ENCODE measurements at regions not wholly inside any gene's neighbourhood (a gene's known extent, or its start where the extent isn't known, plus 50 kb on each side); places are given as distances from the start of the nearest gene placed in this dataset.

GRCh38 chr3:159112724-159113123 lies 310.9 kb downstream of the MFSD1 start:
- no peak for ATAC-seq

GRCh38 chr3:159113221-159113875 lies 311.5 kb downstream of the MFSD1 start:
- Histone ChIP-seq H3K27me3 (ENCODE audit: control insufficient read depth in 2 of 2, insufficient read depth in 2 of 2, low read length in 2 of 2) (no peaks in the 10 kb centered on the region), H3K4me1 (ENCODE audit: control insufficient read depth in 2 of 2, insufficient read depth in 2 of 2, low read length in 2 of 2) (no peaks in the 10 kb centered on the region), H3K4me3 (ENCODE audit: low read length) (no peak overlapping the region), H3K27ac (ENCODE audit: low read depth, low read length) (no peak overlapping the region), H3K9me3 (ENCODE audit: control insufficient read depth in 2 of 3, low read length in 3 of 3) (no peaks in the 10 kb centered on the region), H3K36me3 (ENCODE audit: control insufficient read depth in 2 of 3, insufficient read depth in 3 of 3, low read length in 3 of 3) (no peaks in the 10 kb centered on the region)
- Mint-ChIP-seq H3K36me3 (peaks cover 0 to 4% (median 0%) of the 10 kb centered on the region in 5 donors), H3K4me1 (no peaks in the 10 kb centered on the region), H3K9me3 (peaks cover 0 to 9% (median 0%) of the 10 kb centered on the region in 11 donors), H3K4me3 (no peak overlapping the region), H3K27ac (no peak overlapping the region), H3K27me3 (no peaks in the 10 kb centered on the region)
- intact Hi-C loops (cut with micrococcal nuclease) = no loop called here
- no peak for DNase-seq
- ATAC-seq = no peak
- ChIA-PET CTCF (interaction anchor here (0.6 kb wide), 1 partner anchor 61 kb away, joined by 3 read pairs; no protein-coding TSS in a partner anchor), POLR2A (no interaction called here)

More at GRCh38 chr3:159112724-159113123, 310.9 kb downstream of the MFSD1 start:
- no peaks in the 10 kb centered on the region for H3K36me3 ChIP-seq (ENCODE audit: control insufficient read depth in 2 of 3, insufficient read depth in 3 of 3, low read length in 3 of 3)
- no peak overlapping the region for H3K4me3 ChIP-seq (ENCODE audit: low read length)
- DNase-seq = no peak
- peaks cover 0 to 9% (median 0%) of the 10 kb centered on the region in 11 donors for H3K9me3 Mint-ChIP-seq
- H3K27ac Mint-ChIP-seq = no peak overlapping the region
- no peaks in the 10 kb centered on the region for H3K27me3 Mint-ChIP-seq
- POLR2A ChIA-PET = no interaction called here
- CTCF ChIA-PET = interaction anchor here (0.6 kb wide), 1 partner anchor 60 kb away, joined by 3 read pairs; no protein-coding TSS in a partner anchor
- no peaks in the 10 kb centered on the region for H3K4me1 ChIP-seq (ENCODE audit: control insufficient read depth in 2 of 2, insufficient read depth in 2 of 2, low read length in 2 of 2)
- H3K4me1 Mint-ChIP-seq = no peaks in the 10 kb centered on the region
- no peak overlapping the region for H3K27ac ChIP-seq (ENCODE audit: low read depth, low read length)
- H3K36me3 Mint-ChIP-seq = peaks cover 0 to 4% (median 0%) of the 10 kb centered on the region in 5 donors
- no peak overlapping the region for H3K4me3 Mint-ChIP-seq
- H3K9me3 ChIP-seq (ENCODE audit: control insufficient read depth in 2 of 3, low read length in 3 of 3) = no peaks in the 10 kb centered on the region
- intact Hi-C loops (cut with micrococcal nuclease) = no loop called here
- no peaks in the 10 kb centered on the region for H3K27me3 ChIP-seq (ENCODE audit: control insufficient read depth in 2 of 2, insufficient read depth in 2 of 2, low read length in 2 of 2)

- no peak for ATAC-seq
- ChIA-PET CTCF (no interaction called here), POLR2A (no interaction called here)
- intact Hi-C loops (cut with micrococcal nuclease) = no loop called here
- H3K4me1 ChIP-seq (ENCODE audit: control insufficient read depth in 2 of 2, insufficient read depth in 2 of 2, low read length in 2 of 2) = no peaks in the 10 kb centered on the region
- H3K27me3 Mint-ChIP-seq = no peaks in the 10 kb centered on the region
- DNase-seq = no peak
- no peaks in the 10 kb centered on the region for H3K9me3 ChIP-seq (ENCODE audit: control insufficient read depth in 2 of 3, low read length in 3 of 3)
- peaks cover 0 to 9% (median 0%) of the 10 kb centered on the region in 11 donors for H3K9me3 Mint-ChIP-seq
- H3K4me1 Mint-ChIP-seq = no peaks in the 10 kb centered on the region
- no peaks in the 10 kb centered on the region for H3K36me3 ChIP-seq (ENCODE audit: control insufficient read depth in 2 of 3, insufficient read depth in 3 of 3, low read length in 3 of 3)
- H3K4me3 Mint-ChIP-seq = no peak overlapping the region
- H3K27ac Mint-ChIP-seq = no peak overlapping the region
- no peak overlapping the region for H3K4me3 ChIP-seq (ENCODE audit: low read length)
- peaks cover 0 to 4% (median 0%) of the 10 kb centered on the region in 5 donors for H3K36me3 Mint-ChIP-seq
- no peak overlapping the region for H3K27ac ChIP-seq (ENCODE audit: low read depth, low read length)
- no peaks in the 10 kb centered on the region for H3K27me3 ChIP-seq (ENCODE audit: control insufficient read depth in 2 of 2, insufficient read depth in 2 of 2, low read length in 2 of 2)
These were observed 312.7 kb downstream of the MFSD1 start for GRCh38 chr3:159114582-159114981.

- DNase-seq (no peak), ATAC-seq (no peak)
- H3K27me3 Mint-ChIP-seq = peaks cover 0 to 4% (median 0%) of the 10 kb centered on the region in 5 donors
- no peaks in the 10 kb centered on the region for H3K9me3 ChIP-seq (ENCODE audit: control insufficient read depth in 2 of 3, low read length in 3 of 3)
- no peaks in the 10 kb centered on the region for H3K4me1 ChIP-seq (ENCODE audit: control insufficient read depth in 2 of 2, insufficient read depth in 2 of 2, low read length in 2 of 2)
- CTCF ChIA-PET = no interaction called here
- H3K27me3 ChIP-seq (ENCODE audit: control insufficient read depth in 2 of 2, insufficient read depth in 2 of 2, low read length in 2 of 2) = no peaks in the 10 kb centered on the region
- H3K4me1 Mint-ChIP-seq = no peaks in the 10 kb centered on the region
- H3K36me3 ChIP-seq (ENCODE audit: control insufficient read depth in 2 of 3, insufficient read depth in 3 of 3, low read length in 3 of 3) = no peaks in the 10 kb centered on the region
- peaks cover 0 to 11% (median 0%) of the 10 kb centered on the region in 11 donors for H3K9me3 Mint-ChIP-seq
- no peak overlapping the region for H3K4me3 Mint-ChIP-seq
- H3K27ac Mint-ChIP-seq = no peak overlapping the region
- intact Hi-C loops (cut with micrococcal nuclease) = no loop called here
- no peak overlapping the region for H3K4me3 ChIP-seq (ENCODE audit: low read length)
- POLR2A ChIA-PET = no interaction called here
- H3K27ac ChIP-seq (ENCODE audit: low read depth, low read length) = no peak overlapping the region
- no peaks in the 10 kb centered on the region for H3K36me3 Mint-ChIP-seq
These were observed 322.0 kb downstream of the MFSD1 start for GRCh38 chr3:159123877-159124276.

GRCh38 chr3:159126261-159127020 lies 324.6 kb downstream of the MFSD1 start:
- Histone ChIP-seq H3K4me1 (ENCODE audit: control insufficient read depth in 2 of 2, insufficient read depth in 2 of 2, low read length in 2 of 2) (no peaks in the 10 kb centered on the region), H3K9me3 (ENCODE audit: control insufficient read depth in 2 of 3, low read length in 3 of 3) (no peaks in the 10 kb centered on the region), H3K36me3 (ENCODE audit: control insufficient read depth in 2 of 3, insufficient read depth in 3 of 3, low read length in 3 of 3) (no peaks in the 10 kb centered on the region), H3K27ac (ENCODE audit: low read depth, low read length) (no peak overlapping the region), H3K4me3 (ENCODE audit: low read length) (no peak overlapping the region), H3K27me3 (ENCODE audit: control insufficient read depth in 2 of 2, insufficient read depth in 2 of 2, low read length in 2 of 2) (no peaks in the 10 kb centered on the region)
- H3K36me3 Mint-ChIP-seq = no peaks in the 10 kb centered on the region
- ChIA-PET CTCF (no interaction called here), POLR2A (no interaction called here)
- intact Hi-C loops (cut with micrococcal nuclease) = no loop called here
- peaks cover 0 to 11% (median 0%) of the 10 kb centered on the region in 11 donors for H3K9me3 Mint-ChIP-seq
- ATAC-seq (no peak), DNase-seq (no peak)
- no peaks in the 10 kb centered on the region for H3K4me1 Mint-ChIP-seq
- H3K4me3 Mint-ChIP-seq = no peak overlapping the region
- H3K27me3 Mint-ChIP-seq = peaks cover 0 to 4% (median 1%) of the 10 kb centered on the region in 5 donors
- no peak overlapping the region for H3K27ac Mint-ChIP-seq

- no peaks in the 10 kb centered on the region for H3K9me3 ChIP-seq (ENCODE audit: control insufficient read depth in 2 of 3, low read length in 3 of 3)
- no peak overlapping the region for H3K4me3 ChIP-seq (ENCODE audit: low read length)
- no peaks in the 10 kb centered on the region for H3K27me3 ChIP-seq (ENCODE audit: control insufficient read depth in 2 of 2, insufficient read depth in 2 of 2, low read length in 2 of 2)
- Mint-ChIP-seq H3K9me3 (peaks cover 0 to 11% (median 0%) of the 10 kb centered on the region in 11 donors), H3K36me3 (no peaks in the 10 kb centered on the region), H3K27ac (no peak overlapping the region), H3K27me3 (peaks cover 0 to 7% (median 4%) of the 10 kb centered on the region in 5 donors), H3K4me3 (no peak overlapping the region), H3K4me1 (no peaks in the 10 kb centered on the region)
- intact Hi-C loops (cut with micrococcal nuclease) = no loop called here
- POLR2A ChIA-PET = no interaction called here
- CTCF ChIA-PET = no interaction called here
- no peaks in the 10 kb centered on the region for H3K4me1 ChIP-seq (ENCODE audit: control insufficient read depth in 2 of 2, insufficient read depth in 2 of 2, low read length in 2 of 2)
- no peaks in the 10 kb centered on the region for H3K36me3 ChIP-seq (ENCODE audit: control insufficient read depth in 2 of 3, insufficient read depth in 3 of 3, low read length in 3 of 3)
- no peak overlapping the region for H3K27ac ChIP-seq (ENCODE audit: low read depth, low read length)
- DNase-seq (no peak), ATAC-seq (no peak)
These were observed 325.2 kb downstream of the MFSD1 start for GRCh38 chr3:159127021-159127392.

- H3K27me3 Mint-ChIP-seq = peaks cover 0 to 7% (median 4%) of the 10 kb centered on the region in 5 donors
- H3K27ac ChIP-seq (ENCODE audit: low read depth, low read length) = no peak overlapping the region
- no peaks in the 10 kb centered on the region for H3K27me3 ChIP-seq (ENCODE audit: control insufficient read depth in 2 of 2, insufficient read depth in 2 of 2, low read length in 2 of 2)
These were observed 326.8 kb downstream of the MFSD1 start for GRCh38 chr3:159128628-159129027.

More at GRCh38 chr3:159128628-159129027, 326.8 kb downstream of the MFSD1 start:
- no peak overlapping the region for H3K27ac Mint-ChIP-seq
- H3K36me3 ChIP-seq (ENCODE audit: control insufficient read depth in 2 of 3, insufficient read depth in 3 of 3, low read length in 3 of 3) = no peaks in the 10 kb centered on the region
- no peaks in the 10 kb centered on the region for H3K36me3 Mint-ChIP-seq
- ATAC-seq = no peak
- no peak for DNase-seq
- POLR2A ChIA-PET = no interaction called here
- CTCF ChIA-PET = no interaction called here
- no peak overlapping the region for H3K4me3 Mint-ChIP-seq
- H3K4me1 ChIP-seq (ENCODE audit: control insufficient read depth in 2 of 2, insufficient read depth in 2 of 2, low read length in 2 of 2) = no peaks in the 10 kb centered on the region
- H3K9me3 ChIP-seq (ENCODE audit: control insufficient read depth in 2 of 3, low read length in 3 of 3) = no peaks in the 10 kb centered on the region
- intact Hi-C loops (cut with micrococcal nuclease) = no loop called here
- no peaks in the 10 kb centered on the region for H3K4me1 Mint-ChIP-seq
- H3K9me3 Mint-ChIP-seq = peaks cover 0 to 11% (median 0%) of the 10 kb centered on the region in 11 donors
- H3K4me3 ChIP-seq (ENCODE audit: low read length) = no peak overlapping the region
